Astrocyte of the cerebellum (primary cell): ENCODE measurements at regions not wholly inside any gene's neighbourhood (a gene's known extent, or its start where the extent isn't known, plus 50 kb on each side); places are given as distances from the start of the nearest gene placed in this dataset.

Source experiments
- DNase-seq: peaks from one replicate; pipeline ENCODE4 v3.0.0-alpha.2; 2011; ENCODE audit warnings: low read depth
- H3K4me3 ChIP-seq: 2 replicates; pipeline ENCODE4 v1.5.1; 2011; ENCODE audit warnings: mild to moderate bottlenecking, low read depth, low read length, moderate library complexity
- in situ Hi-C: cut with HindIII; loops from 2 replicates; pipeline ENCODE4 v1.10.0; 2017; ENCODE audit warnings: low sequenced_read_pairs
- TF ChIP-seq, protein P1 (sequence below): IDR thresholded peaks from 2 replicates; pipeline ENCODE4 v1.5.1; 2012; ENCODE audit warnings: low read length, low read depth, moderate library complexity, mild to moderate bottlenecking; ENCODE audit errors: missing control alignments

DNA sequence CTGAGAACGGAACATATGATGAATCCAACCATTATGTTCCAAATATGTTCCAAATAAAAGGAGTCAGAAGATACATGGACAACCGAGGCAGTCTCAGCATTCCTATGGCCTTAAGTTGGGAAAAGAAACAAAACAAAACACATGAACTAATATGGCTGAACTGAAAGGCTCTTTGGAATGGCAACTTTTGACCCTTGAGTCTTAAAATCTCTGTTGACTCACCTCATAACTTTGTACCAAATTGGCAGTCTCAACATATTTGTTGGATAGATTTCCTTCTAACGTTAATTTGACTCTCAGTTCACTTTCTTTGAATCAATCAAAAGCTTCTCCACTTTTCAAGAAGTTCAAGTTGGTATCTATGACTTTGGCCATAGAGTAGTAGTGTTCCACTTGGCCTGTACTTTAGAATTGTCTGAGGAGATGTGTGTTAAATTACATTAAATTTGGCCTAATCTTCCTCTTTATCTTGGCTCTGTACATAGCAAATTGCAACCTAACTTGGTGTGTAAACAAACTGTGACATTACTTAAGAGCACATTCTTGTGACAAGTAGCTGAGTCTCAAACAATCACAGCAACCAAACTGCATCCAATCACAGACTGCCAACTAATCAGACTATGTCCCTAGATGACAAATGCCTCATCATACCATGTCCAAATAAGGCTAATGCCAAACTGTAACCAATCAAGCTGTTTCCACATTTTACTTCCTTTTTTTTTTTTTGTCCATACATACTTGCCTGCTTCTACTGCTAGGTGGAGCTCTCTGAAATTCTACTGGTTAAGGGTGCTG is 208.8 kb downstream of the BMP2 start:
- no peak for DNase-seq
- in situ Hi-C loops: no loop called here

GRCh38 chr20:6979621-6980020 is 212.1 kb downstream of the BMP2 start:
- no peak for DNase-seq
- no peak overlapping the region for H3K4me3 ChIP-seq
- in situ Hi-C loops: no loop called here
- TF ChIP-seq, protein P1, sequence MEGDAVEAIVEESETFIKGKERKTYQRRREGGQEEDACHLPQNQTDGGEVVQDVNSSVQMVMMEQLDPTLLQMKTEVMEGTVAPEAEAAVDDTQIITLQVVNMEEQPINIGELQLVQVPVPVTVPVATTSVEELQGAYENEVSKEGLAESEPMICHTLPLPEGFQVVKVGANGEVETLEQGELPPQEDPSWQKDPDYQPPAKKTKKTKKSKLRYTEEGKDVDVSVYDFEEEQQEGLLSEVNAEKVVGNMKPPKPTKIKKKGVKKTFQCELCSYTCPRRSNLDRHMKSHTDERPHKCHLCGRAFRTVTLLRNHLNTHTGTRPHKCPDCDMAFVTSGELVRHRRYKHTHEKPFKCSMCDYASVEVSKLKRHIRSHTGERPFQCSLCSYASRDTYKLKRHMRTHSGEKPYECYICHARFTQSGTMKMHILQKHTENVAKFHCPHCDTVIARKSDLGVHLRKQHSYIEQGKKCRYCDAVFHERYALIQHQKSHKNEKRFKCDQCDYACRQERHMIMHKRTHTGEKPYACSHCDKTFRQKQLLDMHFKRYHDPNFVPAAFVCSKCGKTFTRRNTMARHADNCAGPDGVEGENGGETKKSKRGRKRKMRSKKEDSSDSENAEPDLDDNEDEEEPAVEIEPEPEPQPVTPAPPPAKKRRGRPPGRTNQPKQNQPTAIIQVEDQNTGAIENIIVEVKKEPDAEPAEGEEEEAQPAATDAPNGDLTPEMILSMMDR: no peak

More for the DNA sequence above, 208.8 kb downstream of the BMP2 start:
- TF ChIP-seq, protein P1: no peak
- no peak overlapping the region for H3K4me3 ChIP-seq

DNA sequence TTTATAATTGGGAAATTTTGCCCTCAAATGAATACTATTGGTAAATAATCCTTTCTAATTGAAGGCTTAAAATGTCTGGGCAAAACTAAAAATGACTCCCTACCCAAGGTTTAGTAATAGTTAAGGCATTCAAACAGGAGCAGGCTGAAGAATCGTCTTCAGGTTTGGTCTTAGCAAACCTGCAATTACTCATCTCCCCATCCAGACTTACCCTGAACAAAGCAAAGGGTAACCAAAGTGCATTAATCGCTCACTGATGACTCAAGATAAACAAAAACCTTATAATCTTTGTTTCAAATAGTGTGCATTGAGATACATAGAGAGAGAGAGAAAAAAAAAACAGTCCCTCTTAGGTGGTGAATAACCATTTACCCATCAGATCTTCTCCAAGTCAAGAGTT is 225.5 kb downstream of the BMP2 start:
- no peak for DNase-seq
- in situ Hi-C loops: no loop called here
- no peak overlapping the region for H3K4me3 ChIP-seq
- TF ChIP-seq, protein P1: no peak

GRCh38 chr20:6993511-6993910 is 226.0 kb downstream of the BMP2 start:
- no peak overlapping the region for H3K4me3 ChIP-seq
- TF ChIP-seq, protein P1: no peak
- DNase-seq: no peak
- in situ Hi-C loops: no loop called here

DNA sequence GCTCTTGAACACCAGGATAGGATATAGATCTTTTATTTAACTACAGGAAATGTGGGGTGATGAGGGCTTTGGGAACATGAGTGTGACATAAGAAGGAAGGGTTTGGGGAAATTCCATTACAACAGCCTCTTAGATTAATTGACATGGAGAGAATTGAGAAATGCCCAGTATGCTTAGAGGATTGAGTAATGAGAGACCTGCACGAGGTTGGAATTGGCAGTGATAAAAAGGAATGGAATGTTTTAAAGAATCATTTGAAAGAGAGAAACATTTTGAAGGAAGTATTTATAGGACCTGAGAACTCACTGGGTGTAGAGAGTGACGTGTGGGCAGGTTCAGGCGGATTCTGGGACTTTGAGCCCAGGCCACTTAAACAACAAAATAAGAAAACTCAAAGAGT is 227.0 kb downstream of the BMP2 start:
- no peak for DNase-seq
- no peak overlapping the region for H3K4me3 ChIP-seq
- TF ChIP-seq, protein P1: no peak
- in situ Hi-C loops: no loop called here

DNA sequence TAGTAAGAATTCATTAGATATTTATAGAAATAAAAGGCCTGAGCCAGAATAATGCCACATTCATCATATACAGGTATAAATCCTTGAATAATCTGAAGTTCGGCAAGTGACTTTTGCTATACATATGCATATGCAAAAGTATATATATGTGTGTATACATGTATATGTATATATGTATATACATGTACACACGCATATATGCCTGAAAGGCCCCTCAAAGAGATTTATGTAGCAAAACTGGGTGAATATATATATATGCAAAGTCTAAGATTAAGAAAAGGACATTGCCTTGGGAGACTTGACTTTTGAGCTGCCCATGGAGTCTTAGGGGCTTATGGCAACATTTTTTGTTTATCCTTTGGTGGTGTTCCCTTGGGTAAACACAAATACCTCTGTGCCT is 231.4 kb downstream of the BMP2 start:
- no peak for DNase-seq
- TF ChIP-seq, protein P1: no peak
- H3K4me3 ChIP-seq: no peak overlapping the region
- in situ Hi-C loops: no loop called here

- no peak for DNase-seq
- in situ Hi-C loops: no loop called here
- no peak overlapping the region for H3K4me3 ChIP-seq
- TF ChIP-seq, protein P1: no peak
Measured at GRCh38 chr20:6999381-6999780, 231.9 kb downstream of the BMP2 start.
